ENCODE measurements at regions not wholly inside any gene's neighbourhood (a gene's known extent, or its start where the extent isn't known, plus 50 kb on each side); places are given as distances from the start of the nearest gene placed in this dataset.

DNA sequence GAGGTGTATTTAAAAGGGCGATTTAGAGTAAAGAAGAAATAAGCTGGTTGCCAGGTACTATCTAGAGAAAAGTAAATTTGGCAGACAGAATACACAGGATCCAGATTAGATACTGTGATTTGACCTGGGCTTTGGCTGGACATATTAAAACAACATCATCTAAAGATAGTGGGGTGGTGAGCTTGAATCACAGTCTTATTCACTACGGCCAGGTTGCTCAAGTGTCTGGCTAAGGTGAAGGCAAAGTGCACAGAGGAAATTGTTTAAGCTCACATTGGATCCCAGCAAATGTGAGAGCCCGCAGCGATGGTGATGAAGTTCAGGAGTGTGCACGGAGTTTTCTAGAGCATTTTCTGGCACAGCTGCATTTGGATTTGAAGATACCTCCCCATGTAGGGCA lies 398.2 kb upstream of the MEF2C start:
- no peak for DNase-seq

DNA sequence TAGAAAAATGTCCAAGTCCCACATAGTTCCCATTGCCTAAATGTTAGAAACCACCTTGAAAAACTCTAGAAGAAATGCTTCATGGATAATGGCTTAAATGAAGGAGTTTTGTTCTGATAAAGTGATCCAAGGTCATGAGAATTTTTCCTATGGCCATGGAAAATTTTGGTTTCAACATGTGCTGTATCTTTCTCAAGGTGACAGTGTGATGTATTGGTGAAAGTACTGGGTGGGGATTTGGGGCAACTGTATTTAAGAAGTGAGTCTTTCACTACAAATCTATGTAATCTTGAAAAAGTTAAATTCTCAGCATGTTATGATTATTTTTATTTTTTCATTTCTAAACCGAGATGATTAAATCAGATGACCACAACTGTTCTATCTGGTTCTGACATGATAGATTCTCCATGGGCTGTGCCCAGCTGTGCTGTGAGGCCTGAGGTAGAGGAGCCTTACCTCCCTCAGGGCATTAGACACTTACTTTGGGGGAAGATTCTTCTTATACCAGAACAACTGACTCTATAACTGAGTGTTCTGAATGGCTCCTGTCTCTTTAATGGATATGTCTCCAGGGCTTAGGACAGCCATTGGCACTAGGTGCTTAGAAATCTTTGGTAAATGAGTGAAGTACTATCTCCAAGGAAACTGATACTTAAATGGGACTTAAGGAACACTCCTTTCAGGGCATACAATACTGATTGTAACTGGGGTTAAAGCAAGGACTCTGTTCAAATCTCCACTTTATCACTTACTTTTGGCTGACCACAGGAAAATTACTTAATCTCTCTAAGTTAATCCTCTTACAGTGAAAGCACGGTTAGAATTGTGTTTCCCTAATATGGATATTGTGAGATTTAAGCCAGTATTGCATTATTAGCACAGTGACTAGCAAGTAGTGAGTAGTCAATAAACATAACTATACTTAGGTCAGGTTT lies 397.4 kb upstream of the MEF2C start:
- DNase-seq, result no peak

DNA sequence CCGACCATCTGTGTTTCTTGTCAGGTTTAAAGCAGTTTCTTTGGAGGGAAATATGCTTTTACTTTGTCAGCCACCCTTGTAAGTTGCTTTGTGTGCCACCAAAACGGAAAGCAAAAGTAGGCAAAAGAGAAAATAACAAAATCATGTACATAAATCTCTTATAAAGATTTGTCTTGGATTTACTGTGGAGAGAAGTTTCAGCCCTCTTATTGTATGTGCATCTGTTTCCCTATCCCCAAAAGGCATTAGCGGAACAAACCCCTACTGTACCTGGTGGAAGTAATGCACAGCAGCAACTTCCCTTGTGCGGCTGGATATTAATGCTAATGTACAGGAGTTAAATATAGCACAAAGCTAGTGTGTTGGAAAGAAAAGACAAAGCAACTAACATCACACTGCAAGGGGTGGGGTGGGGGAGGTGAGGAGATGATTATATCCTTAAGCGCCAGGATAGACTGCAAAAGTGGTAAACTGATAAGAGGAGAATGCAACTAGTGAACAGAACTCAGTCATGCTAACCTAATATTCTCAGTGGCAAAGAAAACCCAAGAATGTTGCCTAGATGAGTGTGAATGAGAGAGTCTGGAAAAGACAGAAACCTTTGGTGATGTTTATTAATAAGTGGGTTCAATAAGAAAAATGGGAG lies 396.5 kb upstream of the MEF2C start:
- DNase-seq, result no peak

DNA sequence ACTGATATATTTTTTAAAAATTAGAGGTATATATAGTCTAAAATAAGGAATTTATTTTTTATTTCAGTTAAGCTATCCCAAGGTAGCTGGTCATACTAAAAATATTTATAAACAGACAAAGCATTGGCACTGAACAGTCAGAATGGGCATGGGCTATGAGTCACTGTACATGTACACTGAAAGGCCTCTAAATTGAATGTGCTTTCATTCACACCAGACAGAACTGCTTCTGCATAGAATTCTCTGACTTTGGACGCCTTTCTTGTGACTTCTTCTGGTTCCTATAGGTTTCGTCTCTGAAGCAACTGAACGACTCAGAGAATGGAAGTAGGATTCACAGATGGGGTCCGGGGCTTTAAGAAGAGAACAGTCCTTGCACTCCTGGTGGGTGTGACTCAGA lies 394.8 kb upstream of the MEF2C start:
- DNase-seq, result no peak

DNA sequence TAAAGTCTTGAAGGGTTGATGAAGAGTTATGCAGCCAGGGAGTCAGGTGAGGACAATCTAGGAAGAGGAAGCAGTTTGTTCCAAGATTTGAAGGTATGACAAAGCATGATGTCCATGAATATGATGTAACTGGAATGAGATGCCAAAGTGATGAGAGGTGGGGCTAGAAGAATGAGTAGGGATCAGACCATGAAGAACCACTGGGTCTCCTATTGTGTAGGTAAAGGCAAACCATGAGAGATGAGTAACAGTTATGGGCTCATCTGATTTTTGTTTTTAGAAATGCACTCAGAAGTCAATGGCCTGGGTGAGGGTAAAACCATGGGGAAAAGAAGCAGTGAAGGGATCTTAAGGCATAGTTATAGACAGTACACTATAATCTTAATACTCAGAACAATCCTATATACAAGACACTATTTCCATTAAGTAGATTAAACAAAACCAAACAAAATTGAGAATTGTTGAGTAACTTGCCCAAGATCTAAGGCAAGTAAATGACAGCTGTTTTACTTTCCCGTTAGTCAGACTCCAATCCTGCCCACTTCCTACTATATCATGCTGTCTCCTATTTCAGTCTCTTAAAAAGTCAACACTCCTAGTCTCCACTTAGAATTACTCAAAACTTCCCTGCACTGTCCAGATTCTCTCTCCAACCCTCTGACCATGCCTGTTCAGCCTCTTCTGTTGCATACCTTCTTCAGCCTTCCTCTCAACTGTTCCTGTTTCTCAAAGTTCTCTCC lies 393.8 kb upstream of the MEF2C start:
- no peak for DNase-seq

DNA sequence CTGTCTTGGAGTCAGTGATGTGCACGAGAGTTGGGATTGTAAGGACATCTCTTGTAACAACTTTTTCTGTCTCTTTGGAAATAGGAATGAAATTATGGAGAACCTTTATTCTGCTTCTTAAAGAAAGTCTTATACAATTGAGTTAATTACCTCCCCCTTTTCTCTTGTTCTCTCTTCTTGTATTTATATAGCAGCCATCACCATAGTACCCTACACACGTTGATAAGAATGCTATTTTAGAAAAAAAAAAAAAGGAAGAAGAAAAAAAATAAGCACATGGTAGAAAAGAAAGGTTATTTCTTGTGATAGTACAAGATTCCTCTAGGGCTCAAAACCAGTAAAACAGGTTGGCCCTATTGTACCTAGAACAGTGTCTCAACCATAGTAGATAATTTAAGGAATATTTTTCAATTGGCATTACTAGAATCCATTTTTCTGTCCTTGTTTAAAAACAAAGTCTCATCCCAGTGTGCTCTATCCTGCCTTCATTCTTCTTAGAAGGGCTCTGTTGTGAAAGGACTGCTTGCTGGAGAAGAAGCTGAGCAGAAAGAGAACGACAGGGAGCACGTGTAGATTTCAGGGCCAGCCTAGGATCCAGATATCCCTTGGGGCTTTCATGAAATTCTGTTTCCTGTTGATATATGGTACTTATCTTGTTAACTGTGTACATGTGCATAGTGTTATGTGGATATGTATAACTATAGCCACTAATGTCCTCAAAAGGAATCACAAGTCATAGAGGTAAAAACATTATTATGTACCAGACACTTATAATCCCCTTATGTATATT lies 392.3 kb upstream of the MEF2C start:
- no peak for DNase-seq

DNA sequence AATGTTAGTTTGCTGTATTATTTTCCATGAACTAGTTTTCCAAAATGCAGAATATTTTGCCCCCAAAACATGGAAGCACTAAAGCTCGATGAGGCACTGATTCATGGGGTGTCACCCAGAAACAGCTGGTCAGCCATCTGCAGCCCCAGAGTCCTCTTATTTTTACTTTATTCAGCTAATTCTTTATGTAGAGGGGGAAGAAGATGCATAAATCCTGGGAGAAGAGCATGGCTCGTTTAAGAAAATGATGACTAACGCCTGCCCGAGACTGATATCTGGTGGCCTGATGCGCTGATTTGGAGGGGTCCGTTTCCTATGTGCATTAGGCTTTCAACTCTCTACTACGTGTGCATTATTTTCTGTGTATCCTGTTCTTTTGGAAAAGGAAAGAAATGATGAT lies 390.3 kb upstream of the MEF2C start:
- DNase-seq, result no peak

DNA sequence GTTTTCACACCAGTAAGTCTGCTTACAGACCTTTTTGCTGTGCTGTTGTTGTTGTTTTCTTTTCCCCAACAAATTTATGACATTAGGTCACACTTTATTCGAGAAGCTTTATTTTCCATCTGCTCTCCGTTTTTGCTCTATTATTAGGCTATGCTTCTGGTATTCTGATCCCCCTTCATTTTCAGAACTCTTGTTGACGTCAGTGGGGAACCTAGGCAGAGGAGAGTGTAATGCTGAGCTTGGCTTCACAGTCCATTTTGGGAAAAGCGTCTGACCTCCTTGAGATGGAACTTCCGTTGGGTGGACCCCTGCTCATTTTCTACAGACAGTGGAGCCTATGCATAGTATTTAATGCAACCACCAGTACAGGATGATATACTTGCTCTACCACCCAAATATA lies 387.9 kb upstream of the MEF2C start:
- DNase-seq, result no peak

DNA sequence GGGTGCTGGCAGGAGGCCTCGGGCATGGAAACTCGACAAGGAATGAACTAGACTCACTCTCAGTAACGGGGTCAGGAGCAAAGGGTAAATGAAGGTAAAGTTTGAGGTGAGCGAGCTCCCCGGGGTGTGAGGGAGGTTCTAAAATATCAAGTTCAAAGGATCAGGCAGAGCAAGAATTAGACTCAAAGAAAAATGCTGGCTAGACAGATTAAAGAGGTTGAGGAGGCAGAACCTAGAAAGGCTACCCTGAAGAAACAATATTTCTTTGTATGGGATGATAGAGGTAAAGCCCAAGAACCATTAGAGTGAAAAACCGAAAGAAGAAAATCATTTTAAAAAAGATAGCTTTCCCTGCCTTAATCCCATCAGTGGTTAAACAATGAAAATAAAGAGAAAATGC lies 386.7 kb upstream of the MEF2C start:
- no peak for DNase-seq

DNA sequence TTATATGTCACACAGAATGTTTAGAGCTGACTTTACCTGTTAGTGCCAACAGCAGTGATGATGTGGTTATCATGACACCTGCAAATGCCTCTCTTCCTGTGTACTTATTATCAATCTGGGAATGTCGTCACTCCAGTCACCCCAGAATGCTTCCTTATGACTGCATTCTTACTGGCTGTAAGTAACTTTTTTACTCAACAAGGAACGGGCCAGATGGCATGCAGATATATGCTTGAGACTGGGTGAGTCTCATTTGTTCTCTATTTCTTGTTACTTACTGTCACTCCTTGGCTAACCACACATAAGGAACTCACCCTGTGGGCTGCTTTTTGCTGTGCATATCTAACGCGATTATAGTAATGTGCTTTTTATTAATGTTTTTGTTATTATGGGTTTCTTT lies 385.5 kb upstream of the MEF2C start:
- no peak for DNase-seq

DNA sequence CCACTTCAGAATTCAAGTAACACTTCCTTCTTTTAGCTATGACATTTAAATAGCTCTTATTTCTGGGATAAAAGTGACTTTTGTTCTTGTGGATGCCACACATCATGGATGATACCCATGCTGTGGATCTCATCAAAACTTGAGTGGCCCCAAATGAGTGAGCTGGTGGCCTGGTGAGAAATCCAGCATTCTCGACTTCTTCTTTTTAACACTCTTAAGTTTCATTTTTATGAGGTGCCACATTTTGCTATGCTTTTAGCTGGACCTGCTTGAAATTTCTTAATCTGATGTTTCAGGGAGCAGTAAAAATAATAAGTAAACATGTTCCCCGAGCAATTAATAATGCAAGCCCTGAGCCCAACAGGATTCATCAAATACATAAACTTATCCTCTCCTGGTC lies 384.8 kb upstream of the MEF2C start:
- no peak for DNase-seq

DNA sequence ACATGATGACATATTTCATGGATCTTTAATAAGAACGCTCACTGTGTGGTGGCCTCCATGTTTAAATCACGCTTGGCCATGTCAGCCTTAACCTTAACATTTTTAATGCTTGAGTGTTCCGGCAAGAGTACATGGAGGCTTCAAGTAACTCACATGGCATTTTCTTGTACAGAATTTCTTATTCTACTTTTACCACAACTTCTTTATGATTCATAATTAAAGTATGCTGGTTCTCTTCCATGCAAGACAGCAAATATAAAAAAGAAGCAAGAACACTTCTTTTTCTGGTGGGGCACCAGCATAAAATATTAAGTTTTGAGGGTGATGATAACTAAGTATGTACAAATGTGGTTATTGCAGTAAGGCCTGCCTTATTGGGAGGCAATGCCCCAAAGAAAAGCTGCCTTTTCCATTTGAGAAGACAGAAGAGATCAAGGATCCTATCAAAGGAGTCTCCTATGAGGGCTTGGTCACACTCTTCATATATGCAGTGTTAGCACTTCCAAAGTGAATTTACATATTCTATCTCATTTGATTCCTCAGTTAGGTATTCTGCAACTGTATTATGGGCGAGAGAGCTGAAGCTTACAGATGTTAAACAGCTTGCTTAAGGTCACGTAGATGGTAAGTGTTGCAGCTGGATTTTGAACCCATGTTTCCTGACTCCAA lies 382.7 kb upstream of the MEF2C start:
- DNase-seq, result no peak

DNA sequence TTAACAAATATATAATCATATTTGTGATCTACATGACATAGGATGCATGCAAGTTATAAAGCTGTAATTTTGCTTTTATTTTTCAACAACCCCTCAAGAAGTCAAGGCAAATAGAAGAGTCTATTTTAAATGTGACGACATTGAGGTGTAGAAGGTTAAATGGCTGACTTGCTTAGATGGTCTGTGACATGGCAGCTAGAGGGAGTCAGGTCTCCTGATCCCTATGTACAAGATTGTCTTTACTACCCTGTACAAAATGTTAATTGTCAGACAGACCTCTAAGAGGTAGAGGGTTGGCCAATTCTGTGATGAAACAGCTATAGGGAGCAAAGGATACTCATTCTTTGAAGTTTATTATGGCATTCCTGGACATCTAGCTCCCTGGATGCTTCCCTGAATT lies 380.9 kb upstream of the MEF2C start:
- no peak for DNase-seq

DNA sequence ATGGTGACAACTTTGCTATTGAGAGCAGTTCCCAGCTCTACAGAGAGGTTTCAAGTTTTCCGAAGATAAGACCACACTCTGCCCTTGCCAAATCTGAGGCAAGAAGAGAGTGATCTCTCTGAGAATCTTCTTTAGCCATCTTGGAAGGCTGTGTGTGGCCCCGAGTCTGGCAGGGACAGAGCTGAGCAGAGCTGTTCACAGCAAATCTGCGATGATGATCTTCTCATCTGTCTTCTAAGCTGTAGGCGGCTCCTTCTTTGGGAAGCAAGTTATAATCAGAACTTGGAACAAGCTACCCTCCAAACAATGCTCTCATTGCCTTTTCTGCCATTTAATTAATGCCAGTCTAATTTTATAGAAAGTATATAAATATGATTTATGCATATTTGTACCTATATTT lies 379.0 kb upstream of the MEF2C start:
- no peak for DNase-seq

DNA sequence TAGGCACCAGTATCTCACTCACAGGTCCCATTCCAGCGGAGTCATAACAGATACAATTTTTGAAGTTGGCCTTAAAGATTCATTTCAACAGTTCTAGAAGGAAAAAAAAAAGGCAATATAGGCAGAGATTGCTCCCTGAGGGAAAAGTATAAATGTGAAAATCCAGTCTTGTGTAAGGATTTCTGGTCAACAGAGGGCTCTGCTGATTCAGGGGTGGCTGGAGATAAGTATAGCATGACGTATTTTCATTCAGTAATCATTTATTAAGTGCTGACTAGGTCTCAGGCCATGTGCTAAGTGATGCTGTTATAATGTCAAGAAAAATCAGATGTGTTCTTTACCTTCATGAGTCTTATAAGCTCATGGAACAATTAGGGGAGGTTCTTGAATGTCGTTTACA lies 377.3 kb upstream of the MEF2C start:
- no peak for DNase-seq

DNA sequence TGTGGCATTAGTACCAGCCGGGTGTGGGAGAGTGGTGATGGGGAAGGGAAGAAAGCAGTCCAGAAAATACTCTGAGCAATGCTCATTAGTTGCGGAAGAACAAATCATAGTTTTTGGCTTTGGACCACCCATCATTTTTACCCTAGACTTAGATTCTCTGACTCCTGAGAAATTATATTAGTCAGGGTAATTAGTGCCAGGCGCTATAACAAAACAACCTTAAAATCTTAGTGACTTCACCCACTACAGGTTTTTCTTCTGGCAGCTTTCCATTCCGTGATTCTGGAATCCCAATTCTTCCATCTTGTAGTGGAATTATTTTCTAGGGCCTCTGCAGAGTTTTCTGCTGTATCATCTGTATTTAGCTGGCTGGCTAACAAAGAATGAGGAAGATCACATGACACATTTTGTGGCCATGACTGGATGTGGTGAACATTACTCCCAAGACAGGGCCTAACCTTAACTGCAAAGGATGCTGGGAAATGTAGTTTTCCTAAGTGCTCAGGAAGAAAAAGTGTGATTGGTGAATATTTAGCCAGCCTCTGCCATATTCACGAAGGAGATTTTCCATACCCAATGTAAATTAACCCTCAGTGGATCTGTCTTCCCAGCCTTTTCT lies 373.0 kb upstream of the MEF2C start:
- DNase-seq, result no peak

DNA sequence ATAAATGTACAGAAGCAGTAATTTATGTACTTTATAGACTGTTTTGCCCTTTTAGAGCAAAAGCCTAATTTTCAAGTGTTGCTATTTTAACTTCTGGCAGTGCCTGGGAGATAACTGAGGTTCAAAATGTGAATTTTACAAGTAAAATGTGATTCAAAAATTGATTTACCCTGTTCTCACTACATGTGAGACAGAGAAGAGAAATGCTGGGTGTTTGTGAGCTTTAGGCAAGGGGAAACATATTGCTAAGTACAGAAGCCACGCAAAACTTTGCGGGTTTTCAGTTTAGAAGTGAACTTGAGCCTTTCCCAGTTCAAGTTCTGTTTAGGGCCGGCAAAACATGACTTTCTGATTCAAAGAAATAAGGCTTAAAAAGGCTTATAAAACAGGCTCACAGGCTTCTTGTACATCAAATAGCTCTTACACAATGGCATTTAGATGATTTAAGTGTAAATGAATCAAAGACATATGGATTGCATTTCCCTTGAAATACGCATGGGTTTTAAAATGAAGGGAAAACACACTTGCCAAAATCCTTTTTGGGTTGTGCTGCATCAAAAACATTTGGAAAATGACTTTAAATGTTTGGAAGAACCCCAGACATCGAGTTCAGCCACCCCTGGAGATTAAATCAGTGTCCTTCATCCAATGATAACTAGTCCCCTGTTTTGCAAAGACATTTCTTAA lies 370.8 kb upstream of the MEF2C start:
- DNase-seq, result no peak

DNA sequence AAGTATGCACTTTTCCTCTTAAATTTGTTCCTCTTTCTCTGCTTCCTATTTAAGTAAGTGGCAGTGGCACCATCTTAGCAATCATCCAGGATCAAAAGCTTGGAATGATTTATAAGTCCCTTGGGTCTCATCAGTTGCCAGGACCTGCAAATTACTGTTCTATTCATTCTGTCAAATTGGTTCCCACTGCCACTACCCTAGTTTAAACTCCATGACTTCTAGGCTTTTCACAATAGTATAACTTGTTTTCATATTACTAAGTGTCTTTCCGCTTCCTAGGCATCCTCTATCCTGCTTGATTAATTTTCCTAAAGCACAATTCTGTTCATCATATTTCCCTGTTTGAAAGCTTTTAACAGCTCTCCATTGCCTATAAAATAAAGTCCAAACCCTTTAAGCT lies 363.9 kb upstream of the MEF2C start:
- no peak for DNase-seq

DNA sequence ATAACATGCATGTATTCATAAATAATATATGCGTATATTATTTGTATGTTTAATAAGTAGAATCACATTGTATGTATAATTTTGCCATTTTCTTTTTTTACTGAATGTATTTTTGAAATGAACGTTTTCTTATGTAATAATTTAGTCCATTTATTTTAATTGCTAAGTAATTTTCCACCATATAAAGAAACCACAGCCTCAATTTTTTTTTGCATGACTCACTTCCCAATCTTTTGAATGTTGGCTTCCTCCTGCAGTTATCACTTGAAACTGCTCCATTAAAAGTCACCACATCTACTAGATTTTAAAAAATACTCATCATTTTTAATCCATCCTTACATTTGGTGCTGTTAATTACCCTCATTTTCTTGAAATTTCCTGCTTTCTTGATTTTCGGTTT lies 363.3 kb upstream of the MEF2C start:
- no peak for DNase-seq

DNA sequence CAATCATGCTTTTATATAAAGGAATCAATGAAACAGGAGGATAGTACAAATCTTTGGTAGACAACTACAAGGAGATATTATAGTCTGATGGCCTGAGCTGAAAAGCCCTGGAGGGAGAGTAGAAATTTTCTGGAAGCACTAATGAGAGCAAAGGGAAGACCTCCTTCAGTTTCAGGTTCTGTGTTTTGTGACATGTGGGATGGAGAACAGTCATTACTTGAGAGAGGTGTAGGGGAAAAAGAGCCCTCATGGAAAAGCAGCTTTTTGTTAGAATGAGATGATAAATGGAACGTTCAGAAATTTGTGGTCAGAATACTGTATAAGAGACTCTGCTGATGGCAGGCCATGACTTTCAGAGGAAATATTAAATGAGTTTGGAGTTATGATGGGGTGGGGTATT lies 360.6 kb upstream of the MEF2C start:
- DNase-seq, result no peak

DNA sequence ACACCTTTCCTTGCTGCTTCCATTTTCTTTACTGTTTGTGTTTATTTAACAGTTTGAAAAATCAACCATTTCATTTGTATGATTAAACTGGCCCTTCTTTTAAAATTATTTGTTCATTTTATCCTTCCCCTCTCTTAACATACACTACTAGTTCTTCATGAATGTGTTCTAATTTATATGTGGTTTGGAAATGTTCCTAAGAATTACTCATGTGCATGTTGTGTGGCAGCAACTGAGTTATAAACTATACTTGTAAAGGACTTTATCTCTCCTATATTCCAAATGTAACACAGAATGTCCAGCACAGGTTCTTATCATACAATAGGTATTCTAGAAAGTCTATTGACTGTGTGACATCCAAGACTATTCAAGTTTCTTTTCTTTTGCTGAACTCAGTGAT lies 358.2 kb upstream of the MEF2C start:
- no peak for DNase-seq
